ENCODE measurements at regions not wholly inside any gene's neighbourhood (a gene's known extent, or its start where the extent isn't known, plus 50 kb on each side); places are given as distances from the start of the nearest gene placed in this dataset.

DNA sequence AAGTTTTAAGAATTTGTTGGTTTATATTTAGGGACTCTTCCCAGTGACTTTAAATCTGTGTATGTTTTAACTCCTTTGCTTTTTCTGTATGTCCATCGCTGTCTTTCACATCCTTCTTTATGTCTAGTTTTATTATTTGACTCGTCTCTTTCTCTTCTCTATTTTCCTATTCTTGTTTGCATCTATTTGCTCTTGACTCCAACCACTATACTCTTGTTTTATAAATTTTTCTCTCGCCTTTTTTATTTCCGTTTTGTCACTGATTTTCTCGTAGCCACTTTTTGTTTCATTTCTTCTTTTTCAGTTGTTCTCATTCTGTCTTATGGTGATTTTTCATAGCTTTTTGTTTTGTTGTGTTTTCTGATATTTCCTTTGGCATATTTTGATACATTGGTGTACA is 170.5 kb upstream of the NETO1 start:
- Histone ChIP-seq H3K27ac (ENCODE audit: low read depth, low read length) (no peak overlapping the region), H3K4me3 (ENCODE audit: insufficient read depth, low read length) (no peak overlapping the region), H3K4me2 (ENCODE audit: insufficient read depth, low read length) (no peak overlapping the region), H3K4me1 (ENCODE audit: insufficient read depth, low read length) (no peaks in the 10 kb centered on the region), H3K79me2 (ENCODE audit: insufficient read depth, low read length) (no peaks in the 10 kb centered on the region), H3K9me3 (ENCODE audit: low read depth, low read length) (peaks cover 2% of the 10 kb centered on the region), H3K27me3 (ENCODE audit: insufficient read depth, low read length) (no peaks in the 10 kb centered on the region), H4K20me1 (ENCODE audit: insufficient read depth, low read length) (no peaks in the 10 kb centered on the region), H3K36me3 (ENCODE audit: insufficient read depth, low read length) (no peaks in the 10 kb centered on the region), H2AFZ (ENCODE audit: low read length) (no peak overlapping the region)
- DNase-seq (ENCODE audit: insufficient read length, low spot score, missing footprints) = no peak
- TF ChIP-seq, protein P1, sequence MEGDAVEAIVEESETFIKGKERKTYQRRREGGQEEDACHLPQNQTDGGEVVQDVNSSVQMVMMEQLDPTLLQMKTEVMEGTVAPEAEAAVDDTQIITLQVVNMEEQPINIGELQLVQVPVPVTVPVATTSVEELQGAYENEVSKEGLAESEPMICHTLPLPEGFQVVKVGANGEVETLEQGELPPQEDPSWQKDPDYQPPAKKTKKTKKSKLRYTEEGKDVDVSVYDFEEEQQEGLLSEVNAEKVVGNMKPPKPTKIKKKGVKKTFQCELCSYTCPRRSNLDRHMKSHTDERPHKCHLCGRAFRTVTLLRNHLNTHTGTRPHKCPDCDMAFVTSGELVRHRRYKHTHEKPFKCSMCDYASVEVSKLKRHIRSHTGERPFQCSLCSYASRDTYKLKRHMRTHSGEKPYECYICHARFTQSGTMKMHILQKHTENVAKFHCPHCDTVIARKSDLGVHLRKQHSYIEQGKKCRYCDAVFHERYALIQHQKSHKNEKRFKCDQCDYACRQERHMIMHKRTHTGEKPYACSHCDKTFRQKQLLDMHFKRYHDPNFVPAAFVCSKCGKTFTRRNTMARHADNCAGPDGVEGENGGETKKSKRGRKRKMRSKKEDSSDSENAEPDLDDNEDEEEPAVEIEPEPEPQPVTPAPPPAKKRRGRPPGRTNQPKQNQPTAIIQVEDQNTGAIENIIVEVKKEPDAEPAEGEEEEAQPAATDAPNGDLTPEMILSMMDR (IDR thresholded peaks at IDR 0.05; ENCODE audit: extremely low read depth, low read depth, low read length) = no peak

DNA sequence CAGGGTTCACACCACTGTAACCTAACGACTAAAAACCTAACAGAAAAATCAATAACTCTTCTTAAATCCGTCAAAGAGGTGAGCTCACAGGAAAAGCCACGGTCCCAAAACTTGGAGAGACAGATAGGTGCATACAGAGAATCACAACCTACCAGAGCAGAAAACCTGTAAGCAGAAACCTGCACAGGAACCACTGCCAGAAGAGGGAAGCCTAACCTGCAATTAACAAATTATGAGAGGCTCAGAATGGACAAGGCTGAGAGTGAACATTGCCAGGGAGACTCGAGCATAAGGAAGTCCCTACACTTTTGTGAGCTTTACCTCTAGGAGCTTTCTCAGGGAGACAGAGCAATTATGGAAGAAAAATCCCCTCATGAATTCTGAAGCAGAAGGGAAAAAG is 156.2 kb upstream of the NETO1 start:
- Histone ChIP-seq H3K4me3 (ENCODE audit: insufficient read depth, low read length) (no peak overlapping the region), H2AFZ (ENCODE audit: low read length) (no peak overlapping the region), H3K4me2 (ENCODE audit: insufficient read depth, low read length) (no peak overlapping the region), H3K27ac (ENCODE audit: low read depth, low read length) (no peak overlapping the region), H4K20me1 (ENCODE audit: insufficient read depth, low read length) (no peaks in the 10 kb centered on the region), H3K79me2 (ENCODE audit: insufficient read depth, low read length) (no peaks in the 10 kb centered on the region), H3K9me3 (ENCODE audit: low read depth, low read length) (no peaks in the 10 kb centered on the region), H3K36me3 (ENCODE audit: insufficient read depth, low read length) (no peaks in the 10 kb centered on the region), H3K27me3 (ENCODE audit: insufficient read depth, low read length) (no peaks in the 10 kb centered on the region), H3K4me1 (ENCODE audit: insufficient read depth, low read length) (no peaks in the 10 kb centered on the region)
- DNase-seq (ENCODE audit: insufficient read length, low spot score, missing footprints) = no peak
- TF ChIP-seq, protein P1 (IDR thresholded peaks at IDR 0.05; ENCODE audit: extremely low read depth, low read depth, low read length) = no peak

DNA sequence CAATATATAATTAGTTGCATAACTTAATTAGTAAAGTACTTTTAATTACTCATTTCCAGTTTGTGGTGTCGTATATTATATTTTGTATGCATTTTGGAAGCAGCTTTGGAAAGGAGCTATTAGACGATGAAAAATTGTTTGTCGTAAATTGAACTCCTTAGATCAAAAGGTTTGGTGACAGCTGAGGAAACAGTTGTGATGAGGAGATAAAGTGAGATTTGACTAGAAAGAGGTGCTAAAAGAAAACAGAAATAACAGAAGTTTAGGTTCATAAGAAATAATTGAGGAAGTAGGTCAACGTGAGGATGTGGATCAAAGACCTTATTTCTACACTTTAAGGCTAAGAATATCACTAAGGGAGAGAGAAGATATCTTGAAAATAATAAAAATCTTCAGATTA is 141.9 kb upstream of the NETO1 start:
- H3K9me3 ChIP-seq (ENCODE audit: low read depth, low read length) = no peaks in the 10 kb centered on the region
- TF ChIP-seq, protein P1 (IDR thresholded peaks at IDR 0.05; ENCODE audit: extremely low read depth, low read depth, low read length) = no peak
- DNase-seq (ENCODE audit: insufficient read length, low spot score, missing footprints) = no peak
- no peaks in the 10 kb centered on the region for H3K79me2 ChIP-seq (ENCODE audit: insufficient read depth, low read length)
- H4K20me1 ChIP-seq (ENCODE audit: insufficient read depth, low read length) = no peaks in the 10 kb centered on the region
- H3K27ac ChIP-seq (ENCODE audit: low read depth, low read length) = no peak overlapping the region
- no peaks in the 10 kb centered on the region for H3K4me1 ChIP-seq (ENCODE audit: insufficient read depth, low read length)
- no peaks in the 10 kb centered on the region for H3K27me3 ChIP-seq (ENCODE audit: insufficient read depth, low read length)
- no peaks in the 10 kb centered on the region for H3K36me3 ChIP-seq (ENCODE audit: insufficient read depth, low read length)
- no peak overlapping the region for H3K4me3 ChIP-seq (ENCODE audit: insufficient read depth, low read length)
- H3K4me2 ChIP-seq (ENCODE audit: insufficient read depth, low read length) = no peak overlapping the region
- H2AFZ ChIP-seq (ENCODE audit: low read length) = no peak overlapping the region

DNA sequence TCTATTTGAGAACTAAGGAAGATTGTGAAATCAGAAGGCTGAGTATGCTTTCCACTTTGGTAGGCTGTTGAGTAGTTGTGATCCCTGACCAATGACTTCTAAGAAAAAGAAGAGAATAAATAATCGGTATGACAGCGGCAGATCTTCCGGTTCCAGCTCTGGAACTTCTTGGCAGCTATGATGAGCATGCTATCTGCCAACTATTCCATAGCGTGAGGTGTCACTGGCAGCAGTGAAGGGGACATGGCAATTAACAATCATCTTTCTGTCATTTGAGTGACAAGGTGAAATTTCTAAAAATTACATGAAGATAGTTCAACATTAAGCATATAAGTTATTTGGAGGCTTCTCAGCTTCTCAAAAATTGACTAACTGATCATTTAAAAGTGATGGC is 140.1 kb upstream of the NETO1 start:
- Histone ChIP-seq H3K4me1 (ENCODE audit: insufficient read depth, low read length) (no peaks in the 10 kb centered on the region), H2AFZ (ENCODE audit: low read length) (no peak overlapping the region), H3K27me3 (ENCODE audit: insufficient read depth, low read length) (no peaks in the 10 kb centered on the region), H3K27ac (ENCODE audit: low read depth, low read length) (no peak overlapping the region), H3K9me3 (ENCODE audit: low read depth, low read length) (no peaks in the 10 kb centered on the region), H3K79me2 (ENCODE audit: insufficient read depth, low read length) (no peaks in the 10 kb centered on the region), H3K4me2 (ENCODE audit: insufficient read depth, low read length) (no peak overlapping the region), H4K20me1 (ENCODE audit: insufficient read depth, low read length) (no peaks in the 10 kb centered on the region), H3K36me3 (ENCODE audit: insufficient read depth, low read length) (no peaks in the 10 kb centered on the region), H3K4me3 (ENCODE audit: insufficient read depth, low read length) (no peak overlapping the region)
- DNase-seq (ENCODE audit: insufficient read length, low spot score, missing footprints) = no peak
- TF ChIP-seq, protein P1 (IDR thresholded peaks at IDR 0.05; ENCODE audit: extremely low read depth, low read depth, low read length) = no peak

All from osteoblast (primary cell).